Endodermal cell (in vitro differentiated cells): ENCODE measurements at regions not wholly inside any gene's neighbourhood (a gene's known extent, or its start where the extent isn't known, plus 50 kb on each side); places are given as distances from the start of the nearest gene placed in this dataset.

Experiments used
- DNase-seq: peaks from one replicate; pipeline ENCODE4 v3.0.0-alpha.2; 2017
- H3K27ac ChIP-seq: 2 replicates; pipeline ENCODE4 v1.5.1; 2013; ENCODE audit warnings: mild to moderate bottlenecking, low read depth, low read length, moderate library complexity
- H3K27me3 ChIP-seq: 2 replicates; pipeline ENCODE4 v1.6.1; 2013; ENCODE audit warnings: mild to moderate bottlenecking, low read length, moderate library complexity; ENCODE audit not compliant: insufficient read depth, control insufficient read depth, poor library complexity, severe bottlenecking
- H3K36me3 ChIP-seq: 2 replicates; pipeline ENCODE4 v1.7.0; 2013; ENCODE audit warnings: mild to moderate bottlenecking, low read length, moderate library complexity; ENCODE audit not compliant: control insufficient read depth, insufficient read depth
- H3K4me1 ChIP-seq: one replicate; pipeline ENCODE4 v1.7.0; 2013; ENCODE audit warnings: low read length; ENCODE audit not compliant: control insufficient read depth, insufficient read depth
- H3K4me3 ChIP-seq: 2 replicates; pipeline ENCODE4 v1.5.1; 2013; ENCODE audit warnings: mild to moderate bottlenecking, low read length, moderate library complexity
- H3K9ac ChIP-seq: 2 replicates; pipeline ENCODE4 v1.6.1; 2013; ENCODE audit warnings: mild to moderate bottlenecking, low read length, moderate library complexity; ENCODE audit not compliant: poor library complexity, severe bottlenecking; ENCODE audit errors: extremely low read depth
- H3K9me3 ChIP-seq: 2 replicates; pipeline ENCODE4 v1.6.1; 2013; ENCODE audit warnings: mild to moderate bottlenecking, low read length, moderate library complexity; ENCODE audit not compliant: control insufficient read depth
- H3K27ac Mint-ChIP-seq: 2 replicates; pipeline ENCODE4 v1.8.0; 2020; ENCODE audit warnings: mixed read lengths
- H3K27me3 Mint-ChIP-seq: 2 replicates; pipeline ENCODE4 v1.8.0; 2021; ENCODE audit warnings: mild to moderate bottlenecking, mixed read lengths; ENCODE audit not compliant: insufficient read depth
- H3K36me3 Mint-ChIP-seq: 2 replicates; pipeline ENCODE4 v1.8.0; 2020; ENCODE audit warnings: low read depth, mixed read lengths
- H3K4me1 Mint-ChIP-seq: 2 replicates; pipeline ENCODE4 v1.8.0; 2020; ENCODE audit warnings: mixed read lengths
- H3K4me3 Mint-ChIP-seq: 2 replicates; pipeline ENCODE4 v1.8.0; 2020; ENCODE audit warnings: mild to moderate bottlenecking, moderate library complexity, mixed read lengths
- H3K9me3 Mint-ChIP-seq: 2 replicates; pipeline ENCODE4 v1.8.0; 2020; ENCODE audit warnings: mild to moderate bottlenecking, mixed read lengths
- CTCF ChIP-seq: fragments of 200-600 bp; sonication (generic); conservative IDR thresholded peaks from 2 replicates; pipeline ENCODE4 v1.5.0; 2021; ENCODE audit warnings: antibody characterized with exemption, mild to moderate bottlenecking
- WGBS, 2 experiments: methylation state at CpG; one replicate each; pipeline versions ENCODE4 v1.1.5 to v1.1.7; 2013; ENCODE audit warnings: missing lambda C conversion rate in 2 of 2, mixed read lengths in 1 of 2; ENCODE audit not compliant: insufficient coverage in 1 of 2, insufficient read length in 1 of 2; 5-methylcytosine and 5-hydroxymethylcytosine counted together

- Histone ChIP-seq H3K4me3 (no peak overlapping the region), H3K36me3 (no peaks in the 10 kb centered on the region), H3K27me3 (no peaks in the 10 kb centered on the region), H3K4me1 (no peaks in the 10 kb centered on the region), H3K9ac (no peak overlapping the region), H3K27ac (no peak overlapping the region), H3K9me3 (no peaks in the 10 kb centered on the region)
- peaks cover 13% of the 10 kb centered on the region for H3K9me3 Mint-ChIP-seq
- no peak for TF ChIP-seq CTCF
- H3K4me1 Mint-ChIP-seq = no peaks in the 10 kb centered on the region
- no peak overlapping the region for H3K4me3 Mint-ChIP-seq
- H3K36me3 Mint-ChIP-seq = no peaks in the 10 kb centered on the region
- WGBS, 2 experiments = 92 to 93% methylated on average over 2 to 3 of the region's 3 CpGs
- no peaks in the 10 kb centered on the region for H3K27me3 Mint-ChIP-seq
- H3K27ac Mint-ChIP-seq = no peak overlapping the region
- DNase-seq = no peak
Measured at GRCh38 chrX:9234315-9234714, 200.4 kb upstream of the FAM9B start.

- H3K4me3 ChIP-seq = no peak overlapping the region
- H3K27me3 Mint-ChIP-seq = no peaks in the 10 kb centered on the region
- no peaks in the 10 kb centered on the region for H3K36me3 ChIP-seq
- no peak overlapping the region for H3K27ac Mint-ChIP-seq
- H3K27ac ChIP-seq = no peak overlapping the region
- no peak overlapping the region for H3K4me3 Mint-ChIP-seq
- no peak overlapping the region for H3K9ac ChIP-seq
- DNase-seq = no peak
- no peaks in the 10 kb centered on the region for H3K4me1 Mint-ChIP-seq
- H3K36me3 Mint-ChIP-seq = no peaks in the 10 kb centered on the region
- no peaks in the 10 kb centered on the region for H3K27me3 ChIP-seq
- no peaks in the 10 kb centered on the region for H3K9me3 ChIP-seq
- peaks cover 16% of the 10 kb centered on the region for H3K9me3 Mint-ChIP-seq
- H3K4me1 ChIP-seq = no peaks in the 10 kb centered on the region
- WGBS, 2 experiments = 97 to 100% methylated on average over 1 to 3 of the region's 3 CpGs
- TF ChIP-seq CTCF = no peak
Measured at GRCh38 chrX:9235722-9236121, 201.8 kb upstream of the FAM9B start.

- H3K27ac ChIP-seq = no peak overlapping the region
- H3K36me3 ChIP-seq = no peaks in the 10 kb centered on the region
- peaks cover 40% of the 10 kb centered on the region for H3K9me3 Mint-ChIP-seq
- H3K4me3 Mint-ChIP-seq = no peak overlapping the region
- H3K27ac Mint-ChIP-seq = no peak overlapping the region
- no peaks in the 10 kb centered on the region for H3K27me3 Mint-ChIP-seq
- H3K4me1 Mint-ChIP-seq = no peaks in the 10 kb centered on the region
- H3K9ac ChIP-seq = no peak overlapping the region
- DNase-seq = no peak
- no peaks in the 10 kb centered on the region for H3K9me3 ChIP-seq
- H3K4me1 ChIP-seq = no peaks in the 10 kb centered on the region
- no peak for TF ChIP-seq CTCF
- H3K36me3 Mint-ChIP-seq = no peaks in the 10 kb centered on the region
- no peak overlapping the region for H3K4me3 ChIP-seq
- H3K27me3 ChIP-seq = no peaks in the 10 kb centered on the region
- WGBS, 2 experiments = 90 to 100% methylated on average over 2 to 4 of the region's 4 CpGs
Measured at GRCh38 chrX:9240956-9241355, 207.0 kb upstream of the FAM9B start.
